ENCODE measurements at regions not wholly inside any gene's neighbourhood (a gene's known extent, or its start where the extent isn't known, plus 50 kb on each side); places are given as distances from the start of the nearest gene placed in this dataset.

GRCh38 chr2:236705295-236706105, 135.9 kb downstream of the ACKR3 start:
- TF ChIP-seq EP300 (IDR thresholded peaks at IDR 0.05; ENCODE audit: low read depth), result no peak
- no peak for TF ChIP-seq CTCF (IDR thresholded peaks at IDR 0.05)
- WGBS, 2 donors (ENCODE audit: low coverage in 1 of 2), result 81 to 86% methylated on average over 4 to 12 of the region's 12 CpGs
- H3K36me3 ChIP-seq, result no peaks in the 10 kb centered on the region
- no peak overlapping the region for H3K27ac ChIP-seq
- in situ Hi-C loops (cut with MboI; ENCODE audit: low pct_ligation_motif_present in 1 of 4, low pct_unique_long_range_greater_than_20kb in 1 of 4, low sequenced_read_pairs in 3 of 4), result no loop called here
- no peaks in the 10 kb centered on the region for H3K27me3 ChIP-seq
- H3K4me3 ChIP-seq, result no peak overlapping the region
- intact Hi-C loops (cut with DNase I; ENCODE audit: low total_unique reads), result no loop called here
- no peaks in the 10 kb centered on the region for H3K4me1 ChIP-seq
- DNase-seq, result no peak
- H3K9me3 ChIP-seq, result no peaks in the 10 kb centered on the region

GRCh38 chr2:236706288-236706687, 136.7 kb downstream of the ACKR3 start:
- intact Hi-C loops (cut with DNase I; ENCODE audit: low total_unique reads), result no loop called here

GRCh38 chr2:236706803-236707202, 137.2 kb downstream of the ACKR3 start:
- no peaks in the 10 kb centered on the region for H3K4me1 ChIP-seq
- intact Hi-C loops (cut with DNase I; ENCODE audit: low total_unique reads) (no loop called here), in situ Hi-C loops (cut with MboI; ENCODE audit: low pct_ligation_motif_present in 1 of 4, low pct_unique_long_range_greater_than_20kb in 1 of 4, low sequenced_read_pairs in 3 of 4) (no loop called here)
- H3K4me3 ChIP-seq, result no peak overlapping the region
- H3K27me3 ChIP-seq, result no peaks in the 10 kb centered on the region
- H3K36me3 ChIP-seq, result no peaks in the 10 kb centered on the region
- H3K27ac ChIP-seq, result no peak overlapping the region
- TF ChIP-seq POLR2A (IDR thresholded peaks at IDR 0.05), result no peak
- TF ChIP-seq EP300 (IDR thresholded peaks at IDR 0.05; ENCODE audit: low read depth), result no peak
- TF ChIP-seq POLR2AphosphoS5 (IDR thresholded peaks at IDR 0.05), result no peak
- TF ChIP-seq CTCF (IDR thresholded peaks at IDR 0.05), result no peak
- DNase-seq, result no peak
- H3K9me3 ChIP-seq, result no peaks in the 10 kb centered on the region

More at GRCh38 chr2:236706288-236706687, 136.7 kb downstream of the ACKR3 start:
- Histone ChIP-seq H3K27ac (no peak overlapping the region), H3K27me3 (no peaks in the 10 kb centered on the region), H3K36me3 (no peaks in the 10 kb centered on the region), H3K4me3 (no peak overlapping the region), H3K9me3 (no peaks in the 10 kb centered on the region), H3K4me1 (no peaks in the 10 kb centered on the region)
- DNase-seq, result no peak
- 66 to 80% methylated on average over 1 to 7 of the region's 7 CpGs for WGBS, 2 donors (ENCODE audit: low coverage in 1 of 2)
- TF ChIP-seq POLR2AphosphoS5 (IDR thresholded peaks at IDR 0.05) (no peak), CTCF (IDR thresholded peaks at IDR 0.05) (no peak), POLR2A (IDR thresholded peaks at IDR 0.05) (no peak), EP300 (IDR thresholded peaks at IDR 0.05; ENCODE audit: low read depth) (no peak)
- in situ Hi-C loops (cut with MboI; ENCODE audit: low pct_ligation_motif_present in 1 of 4, low pct_unique_long_range_greater_than_20kb in 1 of 4, low sequenced_read_pairs in 3 of 4), result no loop called here

DNA sequence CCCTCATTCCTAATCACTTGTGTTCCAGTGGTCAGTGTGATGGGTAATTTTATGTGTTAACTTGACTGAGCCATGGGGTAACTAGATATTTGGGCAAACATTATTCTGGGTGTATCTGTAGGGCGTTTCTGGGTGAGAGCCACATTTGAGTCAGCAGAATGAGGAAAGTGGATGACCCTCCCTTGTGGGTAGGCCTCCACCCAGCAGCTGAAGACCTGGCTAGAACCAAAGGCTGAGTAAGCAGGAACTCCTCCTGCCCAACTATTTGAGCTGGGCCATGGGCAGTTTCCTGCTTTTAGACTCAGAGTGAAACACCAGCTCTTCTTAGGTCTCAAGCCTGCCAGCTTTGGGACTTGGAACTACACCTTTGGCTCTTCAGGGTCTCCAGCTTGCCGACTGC, 141.8 kb downstream of the ACKR3 start:
- no peaks in the 10 kb centered on the region for H3K36me3 ChIP-seq
- H3K4me3 ChIP-seq, result no peak overlapping the region
- H3K9me3 ChIP-seq, result no peaks in the 10 kb centered on the region
- WGBS, 2 donors (ENCODE audit: low coverage in 1 of 2), result 67% methylated on average over 2 of the region's 2 CpGs; no CpG with 5 or more reads in 1 of the 2 donors
- intact Hi-C loops (cut with DNase I; ENCODE audit: low total_unique reads), result no loop called here
- H3K27ac ChIP-seq, result no peak overlapping the region
- no peak for DNase-seq
- H3K4me1 ChIP-seq, result peaks cover 0 to 10% (median 3%) of the 10 kb centered on the region in 4 donors
- TF ChIP-seq POLR2AphosphoS5 (IDR thresholded peaks at IDR 0.05) (no peak), EP300 (IDR thresholded peaks at IDR 0.05; ENCODE audit: low read depth) (no peak), CTCF (IDR thresholded peaks at IDR 0.05) (no peak), POLR2A (IDR thresholded peaks at IDR 0.05) (no peak)
- in situ Hi-C loops (cut with MboI; ENCODE audit: low pct_ligation_motif_present in 1 of 4, low pct_unique_long_range_greater_than_20kb in 1 of 4, low sequenced_read_pairs in 3 of 4), result no loop called here
- H3K27me3 ChIP-seq, result peaks cover 4% of the 10 kb centered on the region
